GM21529 (cell line): ENCODE measurements at regions not wholly inside any gene's neighbourhood (a gene's known extent, or its start where the extent isn't known, plus 50 kb on each side); places are given as distances from the start of the nearest gene placed in this dataset.

Source experiments
- ATAC-seq: cut with Tn5 transposase; IDR thresholded peaks from one replicate; pipeline ENCODE4 v1.9.1; 2021; ENCODE audit not compliant: unreplicated experiment

- ATAC-seq = no peak
Measured at GRCh38 chr6:37105148-37106050, 64.6 kb upstream of the PIM1 start.

- no peak for ATAC-seq
Measured at GRCh38 chr6:37106051-37106363, 63.9 kb upstream of the PIM1 start.

GRCh38 chr6:37106554-37106953 lies 63.4 kb upstream of the PIM1 start:
- no peak for ATAC-seq

GRCh38 chr6:37106982-37107491 lies 62.9 kb upstream of the PIM1 start:
- ATAC-seq = no peak

- no peak for ATAC-seq
Measured at GRCh38 chr6:37109714-37110499, 60.0 kb upstream of the PIM1 start.

- ATAC-seq = peak; percentile 81
Measured at GRCh38 chr6:37110500-37111461, 59.2 kb upstream of the PIM1 start.

- ATAC-seq = no peak
Measured at GRCh38 chr6:37113976-37114375, 56.0 kb upstream of the PIM1 start.

- no peak for ATAC-seq
Measured at GRCh38 chr6:37114612-37115011, 55.3 kb upstream of the PIM1 start.

GRCh38 chr6:37115236-37115895 lies 54.6 kb upstream of the PIM1 start:
- ATAC-seq = no peak

GRCh38 chr6:37116326-37116725 lies 53.6 kb upstream of the PIM1 start:
- ATAC-seq = no peak

GRCh38 chr6:37119387-37119886 lies 50.5 kb upstream of the PIM1 start:
- no peak for ATAC-seq
